ENCODE measurements at regions not wholly inside any gene's neighbourhood (a gene's known extent, or its start where the extent isn't known, plus 50 kb on each side); places are given as distances from the start of the nearest gene placed in this dataset.

DNA sequence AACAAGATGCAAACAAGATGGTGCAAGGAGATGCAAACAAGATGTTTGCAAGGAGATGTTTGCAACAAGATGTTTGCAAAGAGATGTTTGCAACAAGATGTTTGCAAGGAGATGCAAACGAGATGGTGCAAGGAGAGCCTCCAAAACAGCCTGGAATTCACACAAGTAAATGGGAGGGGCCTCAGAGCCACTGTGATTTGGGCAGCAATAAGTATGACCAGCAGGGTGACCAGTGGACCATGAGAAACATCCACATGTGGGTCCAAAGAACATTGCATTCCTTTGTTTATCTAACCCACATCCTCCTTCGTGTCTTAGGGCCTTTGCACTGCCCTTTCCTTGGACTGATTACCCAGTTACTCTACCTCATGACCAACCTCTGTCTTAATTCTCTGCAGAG lies 162.9 kb downstream of the PLPP3 start:
- TF ChIP-seq CTCF (IDR thresholded peaks at IDR 0.05) = no peak
- TF ChIP-seq POLR2A (IDR thresholded peaks at IDR 0.05) = no peak
- no peak for TF ChIP-seq EP300 (IDR thresholded peaks at IDR 0.05)

Measured in ovary (tissue), 3 donors.